Hepatocyte (in vitro differentiated cells): ENCODE measurements at regions not wholly inside any gene's neighbourhood (a gene's known extent, or its start where the extent isn't known, plus 50 kb on each side); places are given as distances from the start of the nearest gene placed in this dataset.

ENCODE experiments used
- DNase-seq: peaks from one replicate; pipeline ENCODE4 v3.0.0-alpha.2; 2016; ENCODE audit warnings: low spot score
- H2AFZ ChIP-seq: fragments of 200-600 bp; sonication (generic); 2 replicates; pipeline ENCODE4 v1.6.0; 2016; ENCODE audit warnings: antibody characterized with exemption, mild to moderate bottlenecking
- H3K27ac ChIP-seq: fragments of 200-600 bp; sonication (generic); 2 replicates; pipeline ENCODE4 v1.5.1; 2016; ENCODE audit warnings: mild to moderate bottlenecking
- H3K27me3 ChIP-seq: fragments of 200-600 bp; sonication (generic); 2 replicates; pipeline ENCODE4 v1.6.1; 2016
- H3K36me3 ChIP-seq: fragments of 200-600 bp; sonication (generic); replicated peaks from 2 replicates; pipeline ENCODE4 v1.5.1; 2016; ENCODE audit warnings: low read depth; ENCODE audit not compliant: insufficient read depth
- H3K4me1 ChIP-seq: fragments of 200-600 bp; sonication (generic); 2 replicates; pipeline ENCODE4 v1.5.1; 2016; ENCODE audit warnings: mild to moderate bottlenecking, moderate library complexity; ENCODE audit not compliant: insufficient read depth
- H3K4me2 ChIP-seq: fragments of 200-600 bp; sonication (generic); 2 replicates; pipeline ENCODE4 v1.6.0; 2016
- H3K4me3 ChIP-seq: fragments of 200-600 bp; sonication (generic); 2 replicates; pipeline ENCODE4 v1.5.1; 2016; ENCODE audit warnings: mild to moderate bottlenecking
- H3K79me2 ChIP-seq: fragments of 200-600 bp; sonication (generic); 2 replicates; pipeline ENCODE4 v1.6.0; 2017; ENCODE audit warnings: mild to moderate bottlenecking
- H3K9me2 ChIP-seq: fragments of 200-600 bp; sonication (generic); replicated peaks from 2 replicates; pipeline ENCODE4 v1.6.0; 2017; ENCODE audit warnings: mild to moderate bottlenecking; ENCODE audit not compliant: insufficient read depth
- H3K9me3 ChIP-seq: fragments of 200-600 bp; sonication (generic); 2 replicates; pipeline ENCODE4 v1.5.1; 2016; ENCODE audit warnings: low read depth, mild to moderate bottlenecking
- H4K20me1 ChIP-seq: fragments of 200-600 bp; sonication (generic); 2 replicates; pipeline ENCODE4 v1.6.0; 2016; ENCODE audit warnings: mild to moderate bottlenecking; ENCODE audit not compliant: insufficient read depth, poor library complexity, severe bottlenecking
- EZH2 ChIP-seq: fragments of 200-600 bp; sonication (generic); IDR thresholded peaks from 2 replicates; pipeline ENCODE4 v1.6.1; 2016; ENCODE audit warnings: antibody characterized with exemption, mild to moderate bottlenecking, borderline replicate concordance
- EZH2phosphoT487 ChIP-seq: fragments of 200-600 bp; sonication (generic); IDR thresholded peaks from one replicate; pipeline ENCODE4 v1.6.1; 2018; ENCODE audit warnings: antibody characterized with exemption, mild to moderate bottlenecking, low read depth, moderate library complexity; ENCODE audit not compliant: unreplicated experiment, severe bottlenecking
- WGBS: methylation state at CpG from one replicate; pipeline ENCODE4 v1.1.6; 2016; ENCODE audit warnings: low lambda C conversion rate; ENCODE audit errors: missing lambda C conversion rate; 5-methylcytosine and 5-hydroxymethylcytosine counted together
- TF ChIP-seq, protein P1 (sequence below): fragments of 200-600 bp; sonication (generic); IDR thresholded peaks from 2 replicates; pipeline ENCODE4 v1.5.1; 2016; ENCODE audit warnings: antibody characterized with exemption, mild to moderate bottlenecking; ENCODE audit not compliant: poor library complexity

DNA sequence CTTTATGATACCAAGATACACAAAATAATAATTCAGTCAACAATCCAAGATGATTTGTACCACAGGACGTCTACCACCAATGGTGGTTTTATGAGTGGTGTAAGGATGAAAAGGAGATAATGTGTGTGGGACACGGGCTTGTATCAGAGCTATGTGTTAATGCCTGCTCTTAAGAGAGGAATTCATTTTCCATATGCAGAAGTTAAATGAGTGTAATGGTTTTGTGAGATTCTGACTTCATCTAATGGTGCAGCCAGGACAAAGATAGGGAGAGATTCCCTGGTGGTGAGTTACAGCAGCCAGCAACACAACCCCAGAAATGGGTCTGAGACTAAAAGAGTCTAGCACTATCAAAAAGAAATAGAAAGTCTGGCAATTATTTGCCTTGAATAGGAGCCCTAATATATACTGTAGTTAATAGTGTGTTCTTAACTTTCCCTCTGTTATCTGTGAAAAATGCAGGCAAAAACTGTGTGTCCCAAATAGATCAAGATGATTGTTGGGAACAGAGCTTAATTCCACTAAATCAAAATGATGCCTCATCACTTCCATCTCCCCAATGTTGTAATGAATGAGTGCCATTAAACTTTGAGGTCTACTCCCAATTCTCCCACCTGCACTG, 455.0 kb upstream of the TCF4 start:
- H3K9me2 ChIP-seq: no peaks in the 10 kb centered on the region
- 67% methylated on average over 2 of the region's 2 CpGs for WGBS

DNA sequence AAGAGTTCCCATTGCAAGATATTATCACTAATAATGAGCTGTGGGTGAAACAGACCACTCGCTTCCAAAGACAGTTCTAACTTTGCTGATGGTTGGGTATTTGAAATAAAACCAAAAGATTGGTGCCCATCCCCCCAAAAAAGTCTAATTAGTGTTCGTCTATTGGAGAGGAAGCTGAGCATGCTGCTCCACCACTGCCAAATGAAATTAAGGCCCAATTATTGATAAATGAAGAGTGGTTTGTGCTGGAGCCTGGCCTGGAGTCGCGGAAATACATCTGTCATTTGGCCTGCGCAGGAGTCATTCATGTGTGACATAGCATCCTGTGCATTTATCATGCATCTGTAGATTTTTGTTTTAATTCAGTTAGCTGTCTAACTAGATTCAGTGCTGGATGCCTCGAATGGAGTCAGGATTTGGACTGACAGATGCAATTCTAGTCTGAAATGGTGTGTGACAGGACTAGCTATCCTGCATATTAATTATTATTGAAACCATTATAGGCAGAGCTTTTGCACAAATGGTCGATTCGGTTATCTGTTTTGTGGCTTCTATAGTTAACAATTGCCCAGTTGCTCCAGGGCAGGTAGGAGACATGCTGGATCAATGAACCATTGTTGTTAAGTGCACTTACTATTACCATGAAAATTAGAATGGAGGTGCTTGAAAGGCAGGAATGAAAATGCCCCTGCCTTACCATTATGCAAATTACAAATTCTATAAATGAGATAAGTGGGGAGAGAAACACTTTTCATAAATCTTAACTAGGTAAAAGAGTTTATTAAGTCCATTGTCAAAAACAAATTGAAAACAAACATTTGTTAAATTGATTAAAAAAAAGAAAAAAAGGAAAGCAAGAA, 450.4 kb upstream of the TCF4 start:
- H4K20me1 ChIP-seq: no peaks in the 10 kb centered on the region
- H3K9me3 ChIP-seq: no peaks in the 10 kb centered on the region

More for the DNA sequence above, 455.0 kb upstream of the TCF4 start:
- Histone ChIP-seq H3K27ac (no peak overlapping the region), H3K4me2 (no peak overlapping the region), H3K27me3 (no peaks in the 10 kb centered on the region), H3K4me1 (no peaks in the 10 kb centered on the region), H3K4me3 (no peak overlapping the region), H3K79me2 (no peaks in the 10 kb centered on the region), H4K20me1 (no peaks in the 10 kb centered on the region), H3K9me3 (no peaks in the 10 kb centered on the region), H3K36me3 (no peaks in the 10 kb centered on the region), H2AFZ (no peak overlapping the region)
- DNase-seq: no peak
- no peak for TF ChIP-seq EZH2
- no peak for TF ChIP-seq EZH2phosphoT487
- TF ChIP-seq, protein P1, sequence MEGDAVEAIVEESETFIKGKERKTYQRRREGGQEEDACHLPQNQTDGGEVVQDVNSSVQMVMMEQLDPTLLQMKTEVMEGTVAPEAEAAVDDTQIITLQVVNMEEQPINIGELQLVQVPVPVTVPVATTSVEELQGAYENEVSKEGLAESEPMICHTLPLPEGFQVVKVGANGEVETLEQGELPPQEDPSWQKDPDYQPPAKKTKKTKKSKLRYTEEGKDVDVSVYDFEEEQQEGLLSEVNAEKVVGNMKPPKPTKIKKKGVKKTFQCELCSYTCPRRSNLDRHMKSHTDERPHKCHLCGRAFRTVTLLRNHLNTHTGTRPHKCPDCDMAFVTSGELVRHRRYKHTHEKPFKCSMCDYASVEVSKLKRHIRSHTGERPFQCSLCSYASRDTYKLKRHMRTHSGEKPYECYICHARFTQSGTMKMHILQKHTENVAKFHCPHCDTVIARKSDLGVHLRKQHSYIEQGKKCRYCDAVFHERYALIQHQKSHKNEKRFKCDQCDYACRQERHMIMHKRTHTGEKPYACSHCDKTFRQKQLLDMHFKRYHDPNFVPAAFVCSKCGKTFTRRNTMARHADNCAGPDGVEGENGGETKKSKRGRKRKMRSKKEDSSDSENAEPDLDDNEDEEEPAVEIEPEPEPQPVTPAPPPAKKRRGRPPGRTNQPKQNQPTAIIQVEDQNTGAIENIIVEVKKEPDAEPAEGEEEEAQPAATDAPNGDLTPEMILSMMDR: no peak

DNA sequence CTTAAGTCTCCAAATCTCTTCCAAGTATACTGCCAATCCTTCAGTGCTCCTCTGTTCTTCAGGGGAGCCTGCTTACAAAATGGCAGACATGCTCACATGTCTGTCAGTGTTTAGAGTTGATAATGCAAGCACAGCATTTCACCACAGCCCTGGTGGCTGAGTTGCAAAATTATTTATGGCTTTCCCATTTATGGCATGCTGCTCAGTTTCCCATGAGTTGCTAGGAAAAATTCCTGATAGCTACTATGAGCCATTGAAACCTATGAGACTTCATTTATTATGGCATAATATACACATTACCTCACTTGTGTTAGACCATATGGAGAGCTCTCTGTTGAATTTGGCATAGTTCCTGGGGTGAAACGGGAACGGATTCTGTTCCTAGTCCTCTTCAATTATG, 448.7 kb upstream of the TCF4 start:
- no peaks in the 10 kb centered on the region for H3K9me3 ChIP-seq
- no peak for DNase-seq
- no peak overlapping the region for H2AFZ ChIP-seq
- H3K27me3 ChIP-seq: no peaks in the 10 kb centered on the region
- 96% methylated on average over 2 of the region's 2 CpGs for WGBS
- H3K79me2 ChIP-seq: no peaks in the 10 kb centered on the region
- H3K9me2 ChIP-seq: no peaks in the 10 kb centered on the region
- no peak for TF ChIP-seq EZH2
- no peak overlapping the region for H3K4me3 ChIP-seq
- no peak overlapping the region for H3K27ac ChIP-seq
- no peaks in the 10 kb centered on the region for H4K20me1 ChIP-seq
- H3K36me3 ChIP-seq: no peaks in the 10 kb centered on the region
- no peaks in the 10 kb centered on the region for H3K4me1 ChIP-seq
- no peak overlapping the region for H3K4me2 ChIP-seq

More for the DNA sequence above, 450.4 kb upstream of the TCF4 start:
- no peak for TF ChIP-seq EZH2
- Histone ChIP-seq H3K27me3 (no peaks in the 10 kb centered on the region), H3K4me1 (no peaks in the 10 kb centered on the region), H2AFZ (no peak overlapping the region), H3K27ac (no peak overlapping the region), H3K9me2 (no peaks in the 10 kb centered on the region), H3K4me2 (no peak overlapping the region), H3K4me3 (no peak overlapping the region), H3K36me3 (no peaks in the 10 kb centered on the region), H3K79me2 (no peaks in the 10 kb centered on the region)
- no peak for DNase-seq
- 89% methylated on average over 8 of the region's 8 CpGs for WGBS

DNA sequence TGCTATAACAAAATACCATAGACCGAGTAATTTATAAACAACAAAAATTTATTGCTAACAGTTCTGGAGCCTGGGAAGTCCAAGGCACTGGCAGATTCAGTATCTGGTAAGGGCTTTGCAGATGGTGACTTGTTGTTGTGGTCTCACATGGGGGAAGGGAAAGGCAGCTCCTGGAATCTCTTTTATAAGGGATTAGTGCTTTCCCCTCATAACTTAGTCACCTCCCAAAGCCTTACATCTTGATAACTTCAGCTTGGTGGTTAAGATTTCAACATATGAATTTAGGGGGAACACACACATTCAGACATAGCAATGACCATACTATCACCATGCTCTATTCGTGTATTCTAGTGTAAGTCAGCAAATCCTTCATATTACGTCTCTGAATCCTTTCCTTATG, 447.6 kb upstream of the TCF4 start:
- H3K27me3 ChIP-seq: no peaks in the 10 kb centered on the region
- no peak overlapping the region for H2AFZ ChIP-seq
- no peaks in the 10 kb centered on the region for H4K20me1 ChIP-seq
- TF ChIP-seq, protein P1: no peak
- no peak for TF ChIP-seq EZH2
- WGBS: 82% methylated on average over 3 of the region's 3 CpGs
- no peak overlapping the region for H3K27ac ChIP-seq
- no peak for DNase-seq
- H3K4me2 ChIP-seq: no peak overlapping the region
- H3K79me2 ChIP-seq: no peaks in the 10 kb centered on the region
- no peak overlapping the region for H3K4me3 ChIP-seq
- no peaks in the 10 kb centered on the region for H3K4me1 ChIP-seq
- no peaks in the 10 kb centered on the region for H3K9me2 ChIP-seq
- no peaks in the 10 kb centered on the region for H3K9me3 ChIP-seq
- H3K36me3 ChIP-seq: no peaks in the 10 kb centered on the region
